Activated CD8-positive, alpha-beta T cell treated with anti-CD3 and anti-CD28 coated beads for 36 hours (primary cell): ENCODE measurements at regions not wholly inside any gene's neighbourhood (a gene's known extent, or its start where the extent isn't known, plus 50 kb on each side); places are given as distances from the start of the nearest gene placed in this dataset.

ENCODE experiments used
- ATAC-seq: fragments of 200-7000 bp; cut with Tn5 transposase; one replicate; pipeline ENCODE4 v1.10.0; 2021; ENCODE audit warnings: mild to moderate bottlenecking, moderate library complexity
- CTCF ChIA-PET: fragments of 350-600 bp; sonication (Branson Sonifier 250); formaldehyde crosslinking; loops from one replicate; lab custom pipeline; 2021; ENCODE audit warnings: antibody characterized with exemption; lab: Charles Lee
- POLR2A ChIA-PET: fragments of 350-600 bp; sonication (Branson Sonifier 250); formaldehyde crosslinking; loops from one replicate; lab custom pipeline; 2021; ENCODE audit warnings: antibody characterized with exemption; lab: Charles Lee
- DNase-seq: peaks from one replicate; pipeline ENCODE4 v3.0.0-alpha.2; 2020
- H3K27ac Mint-ChIP-seq: one replicate; pipeline ENCODE4 v1.8.0; 2021; ENCODE audit warnings: mild to moderate bottlenecking, mixed read lengths
- H3K27me3 Mint-ChIP-seq: one replicate; pipeline ENCODE4 v1.8.0; 2021; ENCODE audit warnings: mixed read lengths
- H3K36me3 Mint-ChIP-seq: one replicate; pipeline ENCODE4 v1.8.0; 2021; ENCODE audit warnings: low read depth, mixed read lengths
- H3K4me1 Mint-ChIP-seq: one replicate; pipeline ENCODE4 v1.8.0; 2021; ENCODE audit warnings: low read depth, mixed read lengths
- H3K4me3 Mint-ChIP-seq: one replicate; pipeline ENCODE4 v1.8.0; 2021; ENCODE audit warnings: mild to moderate bottlenecking, moderate library complexity, mixed read lengths
- H3K9me3 Mint-ChIP-seq: one replicate; pipeline ENCODE4 v1.8.0; 2021; ENCODE audit warnings: mixed read lengths
- intact Hi-C: fragments of 100-400 bp; cut with micrococcal nuclease; formaldehyde crosslinking; loops from one replicate; pipeline ENCODE4 v1.10.0; 2022
- TF ChIP-seq, protein P1 (sequence below): fragments of 200-600 bp; IDR thresholded peaks from one replicate; pipeline ENCODE4 v1.8.0; 2022; ENCODE audit warnings: antibody characterized with exemption, mild to moderate bottlenecking

- TF ChIP-seq, protein P1, sequence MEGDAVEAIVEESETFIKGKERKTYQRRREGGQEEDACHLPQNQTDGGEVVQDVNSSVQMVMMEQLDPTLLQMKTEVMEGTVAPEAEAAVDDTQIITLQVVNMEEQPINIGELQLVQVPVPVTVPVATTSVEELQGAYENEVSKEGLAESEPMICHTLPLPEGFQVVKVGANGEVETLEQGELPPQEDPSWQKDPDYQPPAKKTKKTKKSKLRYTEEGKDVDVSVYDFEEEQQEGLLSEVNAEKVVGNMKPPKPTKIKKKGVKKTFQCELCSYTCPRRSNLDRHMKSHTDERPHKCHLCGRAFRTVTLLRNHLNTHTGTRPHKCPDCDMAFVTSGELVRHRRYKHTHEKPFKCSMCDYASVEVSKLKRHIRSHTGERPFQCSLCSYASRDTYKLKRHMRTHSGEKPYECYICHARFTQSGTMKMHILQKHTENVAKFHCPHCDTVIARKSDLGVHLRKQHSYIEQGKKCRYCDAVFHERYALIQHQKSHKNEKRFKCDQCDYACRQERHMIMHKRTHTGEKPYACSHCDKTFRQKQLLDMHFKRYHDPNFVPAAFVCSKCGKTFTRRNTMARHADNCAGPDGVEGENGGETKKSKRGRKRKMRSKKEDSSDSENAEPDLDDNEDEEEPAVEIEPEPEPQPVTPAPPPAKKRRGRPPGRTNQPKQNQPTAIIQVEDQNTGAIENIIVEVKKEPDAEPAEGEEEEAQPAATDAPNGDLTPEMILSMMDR, result no peak
- intact Hi-C loops, result no loop called here
- DNase-seq (no peak), ATAC-seq (no peak)
- Mint-ChIP-seq H3K36me3 (no peaks in the 10 kb centered on the region), H3K4me3 (no peak overlapping the region), H3K27me3 (peaks cover 4% of the 10 kb centered on the region), H3K9me3 (no peaks in the 10 kb centered on the region), H3K4me1 (no peaks in the 10 kb centered on the region), H3K27ac (no peak overlapping the region)
- ChIA-PET CTCF (no interaction called here), POLR2A (interaction anchor here (0.9 kb wide), 1 partner anchor 13 kb away, joined by 5 read pairs; no protein-coding TSS in a partner anchor)
Observed at GRCh38 chr4:10205223-10205622, 88.6 kb upstream of the WDR1 start.

- H3K27ac Mint-ChIP-seq, result no peak overlapping the region
- no peaks in the 10 kb centered on the region for H3K36me3 Mint-ChIP-seq
- DNase-seq (no peak), ATAC-seq (no peak)
- POLR2A ChIA-PET, result interaction anchor here (0.9 kb wide), 1 partner anchor 12 kb away, joined by 5 read pairs; no protein-coding TSS in a partner anchor
- no peaks in the 10 kb centered on the region for H3K4me1 Mint-ChIP-seq
- intact Hi-C loops, result no loop called here
- CTCF ChIA-PET, result no interaction called here
- TF ChIP-seq, protein P1, result no peak
- H3K27me3 Mint-ChIP-seq, result peaks cover 4% of the 10 kb centered on the region
- no peaks in the 10 kb centered on the region for H3K9me3 Mint-ChIP-seq
- H3K4me3 Mint-ChIP-seq, result no peak overlapping the region
Observed at GRCh38 chr4:10204401-10205058, 87.9 kb upstream of the WDR1 start.

GRCh38 chr4:10203851-10204250, 87.3 kb upstream of the WDR1 start:
- TF ChIP-seq, protein P1, result no peak
- ATAC-seq (no peak), DNase-seq (no peak)
- intact Hi-C loops, result no loop called here
- Mint-ChIP-seq H3K27me3 (peaks cover 4% of the 10 kb centered on the region), H3K4me1 (no peaks in the 10 kb centered on the region), H3K36me3 (no peaks in the 10 kb centered on the region), H3K4me3 (no peak overlapping the region), H3K27ac (no peak overlapping the region), H3K9me3 (no peaks in the 10 kb centered on the region)
- ChIA-PET CTCF (interaction anchor here (1.1 kb wide), 1 partner anchor 334 kb away, joined by 3 read pairs; no protein-coding TSS in a partner anchor), POLR2A (no interaction called here)

GRCh38 chr4:10201381-10202223, 85.0 kb upstream of the WDR1 start:
- no peaks in the 10 kb centered on the region for H3K9me3 Mint-ChIP-seq
- CTCF ChIA-PET, result no interaction called here
- DNase-seq (no peak), ATAC-seq (no peak)
- H3K27ac Mint-ChIP-seq, result no peak overlapping the region
- POLR2A ChIA-PET, result interaction anchor here (1.3 kb wide), 1 partner anchor 9 kb away, joined by 3 read pairs; no protein-coding TSS in a partner anchor
- H3K4me3 Mint-ChIP-seq, result no peak overlapping the region
- no peaks in the 10 kb centered on the region for H3K36me3 Mint-ChIP-seq
- no peaks in the 10 kb centered on the region for H3K4me1 Mint-ChIP-seq
- TF ChIP-seq, protein P1, result no peak
- no peaks in the 10 kb centered on the region for H3K27me3 Mint-ChIP-seq
- intact Hi-C loops, result no loop called here

GRCh38 chr4:10200869-10201268, 84.3 kb upstream of the WDR1 start:
- Mint-ChIP-seq H3K9me3 (no peaks in the 10 kb centered on the region), H3K36me3 (no peaks in the 10 kb centered on the region), H3K27me3 (no peaks in the 10 kb centered on the region), H3K4me3 (no peak overlapping the region), H3K27ac (no peak overlapping the region), H3K4me1 (no peaks in the 10 kb centered on the region)
- ChIA-PET CTCF (no interaction called here), POLR2A (no interaction called here)
- TF ChIP-seq, protein P1, result no peak
- ATAC-seq (no peak), DNase-seq (no peak)
- intact Hi-C loops, result no loop called here
